ENCODE measurements at regions not wholly inside any gene's neighbourhood (a gene's known extent, or its start where the extent isn't known, plus 50 kb on each side); places are given as distances from the start of the nearest gene placed in this dataset.
A peak's percentile ranks its signal among the peaks of the same experiment; 100 is the strongest.

- no peaks in the 10 kb centered on the region for H3K27me3 Mint-ChIP-seq (ENCODE audit: low read depth)
- H3K9me3 Mint-ChIP-seq = no peaks in the 10 kb centered on the region
- TF ChIP-seq CTCF (IDR thresholded peaks at IDR 0.05; ENCODE audit: unreplicated experiment in 3 of 3) = no peak
- H3K4me3 Mint-ChIP-seq = no peak overlapping the region
- H3K36me3 Mint-ChIP-seq (ENCODE audit: low read depth) = no peaks in the 10 kb centered on the region
- no peak overlapping the region for H3K27ac Mint-ChIP-seq
- H3K4me1 Mint-ChIP-seq = peaks cover 29% of the 10 kb centered on the region
These were observed 726.2 kb upstream of the SGCG start for GRCh38 chr13:22454586-22454985.

DNA sequence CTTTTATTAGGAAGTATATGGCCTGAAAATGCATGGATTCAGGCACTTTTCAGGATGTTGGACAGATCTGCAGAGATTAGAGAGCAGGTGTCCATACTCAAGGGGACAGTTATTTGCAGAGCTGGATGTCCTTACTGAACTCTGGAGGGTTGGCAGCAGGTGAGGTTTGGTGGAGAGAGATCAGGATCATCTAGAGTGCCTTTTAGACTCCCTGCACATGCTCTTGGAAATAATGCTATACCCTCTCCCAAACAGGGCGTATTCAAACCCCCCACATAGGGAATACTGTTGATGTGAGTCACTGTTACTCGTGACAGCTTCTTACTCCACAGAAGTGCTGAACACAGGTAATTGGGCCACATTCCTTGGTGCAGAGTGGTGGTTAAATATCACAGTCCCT lies 725.7 kb upstream of the SGCG start:
- H3K4me1 Mint-ChIP-seq = peaks cover 29% of the 10 kb centered on the region
- TF ChIP-seq CTCF (IDR thresholded peaks at IDR 0.05; ENCODE audit: unreplicated experiment in 3 of 3) = no peak
- no peak overlapping the region for H3K27ac Mint-ChIP-seq
- H3K36me3 Mint-ChIP-seq (ENCODE audit: low read depth) = no peaks in the 10 kb centered on the region
- no peak overlapping the region for H3K4me3 Mint-ChIP-seq
- H3K9me3 Mint-ChIP-seq = no peaks in the 10 kb centered on the region
- no peaks in the 10 kb centered on the region for H3K27me3 Mint-ChIP-seq (ENCODE audit: low read depth)

DNA sequence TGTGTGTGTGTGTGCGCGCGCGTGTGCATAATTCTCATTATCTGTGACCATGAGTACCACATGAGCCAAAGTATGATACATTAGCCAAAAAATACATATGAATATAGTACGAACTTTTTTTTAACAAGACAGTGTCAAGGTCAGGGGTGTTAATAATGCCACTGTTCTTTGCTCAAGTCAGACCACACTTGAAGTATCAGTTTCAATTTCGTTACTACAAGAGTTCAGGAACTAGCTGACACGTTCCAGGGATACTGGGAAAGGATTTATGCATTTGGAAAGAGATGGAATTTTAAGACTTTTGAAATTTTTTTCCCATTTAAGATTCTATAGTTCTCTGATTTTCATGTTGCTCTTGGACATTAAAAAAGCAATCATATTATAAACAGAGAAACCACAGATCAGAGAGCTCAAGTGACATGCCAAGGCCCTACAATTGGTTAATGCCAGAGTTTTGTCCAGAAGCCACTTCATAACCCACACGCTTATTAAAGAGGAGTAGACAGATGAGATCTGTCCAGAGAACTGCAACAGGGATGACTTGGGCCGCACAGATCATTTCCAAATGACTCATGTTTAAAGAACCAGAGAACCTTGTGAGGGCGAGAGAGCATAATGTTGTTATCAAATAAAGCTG lies 718.8 kb upstream of the SGCG start:
- H3K4me1 Mint-ChIP-seq = peaks cover 20% of the 10 kb centered on the region
- H3K9me3 Mint-ChIP-seq = no peaks in the 10 kb centered on the region
- no peaks in the 10 kb centered on the region for H3K36me3 Mint-ChIP-seq (ENCODE audit: low read depth)
- H3K27me3 Mint-ChIP-seq (ENCODE audit: low read depth) = no peaks in the 10 kb centered on the region
- H3K27ac Mint-ChIP-seq = peak overlapping the region in 1 of 3 experiments; percentile 2
- no peak overlapping the region for H3K4me3 Mint-ChIP-seq
- no peak for TF ChIP-seq CTCF (IDR thresholded peaks at IDR 0.05; ENCODE audit: unreplicated experiment in 3 of 3)

- Mint-ChIP-seq H3K9me3 (no peaks in the 10 kb centered on the region), H3K27ac (peak overlapping the region in 1 of 3 experiments; percentile 19), H3K36me3 (ENCODE audit: low read depth) (no peaks in the 10 kb centered on the region), H3K27me3 (ENCODE audit: low read depth) (no peaks in the 10 kb centered on the region), H3K4me3 (no peak overlapping the region), H3K4me1 (peaks cover 27% of the 10 kb centered on the region)
- TF ChIP-seq CTCF (IDR thresholded peaks at IDR 0.05; ENCODE audit: unreplicated experiment in 3 of 3) = no peak
These were observed 717.7 kb upstream of the SGCG start for GRCh38 chr13:22463089-22463488.

- Mint-ChIP-seq H3K27me3 (ENCODE audit: low read depth) (no peaks in the 10 kb centered on the region), H3K4me3 (no peak overlapping the region), H3K27ac (peak overlapping the region in 1 of 3 experiments; percentile 59), H3K9me3 (no peaks in the 10 kb centered on the region), H3K4me1 (peaks cover 30% of the 10 kb centered on the region), H3K36me3 (ENCODE audit: low read depth) (no peaks in the 10 kb centered on the region)
- no peak for TF ChIP-seq CTCF (IDR thresholded peaks at IDR 0.05; ENCODE audit: unreplicated experiment in 3 of 3)
These were observed 712.7 kb upstream of the SGCG start for GRCh38 chr13:22468045-22468444.

DNA sequence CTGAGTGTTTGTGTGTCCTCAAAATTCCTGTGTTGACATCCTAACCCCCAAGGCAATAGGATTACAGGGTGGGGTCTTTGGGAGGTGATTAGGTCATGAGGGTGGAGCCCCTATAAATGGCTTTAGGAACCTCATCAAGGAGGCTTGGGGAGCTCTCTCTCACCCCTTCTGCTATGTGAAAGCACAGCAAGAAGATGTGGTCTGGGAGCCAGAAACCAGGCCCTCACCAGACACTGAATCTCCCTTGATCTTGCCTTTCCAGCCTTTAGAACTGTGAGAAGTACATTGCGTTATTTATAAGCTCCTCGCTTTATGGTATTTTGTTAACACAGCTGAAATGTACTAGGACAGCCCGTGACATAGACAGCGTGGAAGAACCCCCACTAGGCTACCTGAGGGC lies 712.0 kb upstream of the SGCG start:
- no peak for TF ChIP-seq CTCF (IDR thresholded peaks at IDR 0.05; ENCODE audit: unreplicated experiment in 3 of 3)
- Mint-ChIP-seq H3K36me3 (ENCODE audit: low read depth) (no peaks in the 10 kb centered on the region), H3K4me1 (peaks cover 26% of the 10 kb centered on the region), H3K27me3 (ENCODE audit: low read depth) (no peaks in the 10 kb centered on the region), H3K9me3 (no peaks in the 10 kb centered on the region), H3K4me3 (no peak overlapping the region), H3K27ac (peak overlapping the region; percentile 27 to 74 (median 69))

Data from nephron (organoid).